SK-N-SH (cell line): ENCODE measurements at regions not wholly inside any gene's neighbourhood (a gene's known extent, or its start where the extent isn't known, plus 50 kb on each side); places are given as distances from the start of the nearest gene placed in this dataset.

Experiments
- FOSL2 ChIP-seq: IDR thresholded peaks from 2 replicates; pipeline ENCODE4 v1.4.0; 2012; ENCODE audit warnings: low read depth, mild to moderate bottlenecking, moderate library complexity, borderline replicate concordance
- GABPA ChIP-seq: IDR thresholded peaks from 2 replicates; pipeline ENCODE4 v1.4.0; 2012; ENCODE audit warnings: low read depth, mild to moderate bottlenecking
- POLR2AphosphoS5 ChIP-seq: IDR thresholded peaks from 2 replicates; pipeline ENCODE4 v1.6.1; 2012; ENCODE audit warnings: low read depth, low read length
- TAF1 ChIP-seq: IDR thresholded peaks from 2 replicates; pipeline ENCODE4 v1.6.1; 2012; ENCODE audit warnings: low read depth, mild to moderate bottlenecking, low read length, moderate library complexity, borderline replicate concordance
- TF ChIP-seq, protein P1 (sequence below): fragments of 200-600 bp; sonication (generic); IDR thresholded peaks from 2 replicates; pipeline ENCODE4 v1.6.1; 2017; ENCODE audit warnings: antibody characterized with exemption, mild to moderate bottlenecking, moderate library complexity
- TF ChIP-seq, protein P2 (sequence below): fragments of 150-350 bp; IDR thresholded peaks from 2 replicates; pipeline ENCODE4 v1.6.1; 2016; ENCODE audit warnings: mild to moderate bottlenecking, low read depth, low read length
- TF ChIP-seq, protein P3 (sequence below): IDR thresholded peaks from 2 replicates; pipeline ENCODE4; 2012
- TF ChIP-seq, protein P4 (sequence below): IDR thresholded peaks from 2 replicates; pipeline ENCODE4 v1.6.1; 2012; ENCODE audit warnings: mild to moderate bottlenecking, low read depth, low read length, moderate library complexity

DNA sequence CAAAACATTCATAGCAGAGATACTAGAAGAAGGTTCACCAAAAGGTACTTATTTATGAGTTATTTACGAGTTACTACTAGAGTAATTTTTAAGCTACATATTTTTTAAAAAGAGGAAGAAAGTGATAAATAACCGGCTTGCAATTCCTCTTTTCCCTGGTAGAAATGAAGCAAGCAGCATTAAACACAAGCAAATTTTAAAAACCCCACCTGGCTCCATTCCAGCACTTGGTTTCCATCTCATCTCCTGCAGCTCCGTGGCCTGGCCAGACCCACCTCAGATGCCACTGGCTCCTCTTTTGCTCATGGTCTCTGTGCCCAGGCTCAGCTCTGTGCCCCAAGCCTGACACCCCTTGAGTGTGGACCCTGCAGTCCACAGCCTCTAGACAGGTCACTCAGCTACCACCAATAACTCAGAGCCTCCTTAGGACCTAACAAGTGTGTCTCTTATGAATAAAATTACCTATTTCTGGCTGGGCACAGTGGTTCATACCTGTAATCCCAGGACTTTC is 479.5 kb downstream of the TNS3 start:
- TF ChIP-seq, protein P1, sequence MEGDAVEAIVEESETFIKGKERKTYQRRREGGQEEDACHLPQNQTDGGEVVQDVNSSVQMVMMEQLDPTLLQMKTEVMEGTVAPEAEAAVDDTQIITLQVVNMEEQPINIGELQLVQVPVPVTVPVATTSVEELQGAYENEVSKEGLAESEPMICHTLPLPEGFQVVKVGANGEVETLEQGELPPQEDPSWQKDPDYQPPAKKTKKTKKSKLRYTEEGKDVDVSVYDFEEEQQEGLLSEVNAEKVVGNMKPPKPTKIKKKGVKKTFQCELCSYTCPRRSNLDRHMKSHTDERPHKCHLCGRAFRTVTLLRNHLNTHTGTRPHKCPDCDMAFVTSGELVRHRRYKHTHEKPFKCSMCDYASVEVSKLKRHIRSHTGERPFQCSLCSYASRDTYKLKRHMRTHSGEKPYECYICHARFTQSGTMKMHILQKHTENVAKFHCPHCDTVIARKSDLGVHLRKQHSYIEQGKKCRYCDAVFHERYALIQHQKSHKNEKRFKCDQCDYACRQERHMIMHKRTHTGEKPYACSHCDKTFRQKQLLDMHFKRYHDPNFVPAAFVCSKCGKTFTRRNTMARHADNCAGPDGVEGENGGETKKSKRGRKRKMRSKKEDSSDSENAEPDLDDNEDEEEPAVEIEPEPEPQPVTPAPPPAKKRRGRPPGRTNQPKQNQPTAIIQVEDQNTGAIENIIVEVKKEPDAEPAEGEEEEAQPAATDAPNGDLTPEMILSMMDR: no peak
- TF ChIP-seq, protein P2, sequence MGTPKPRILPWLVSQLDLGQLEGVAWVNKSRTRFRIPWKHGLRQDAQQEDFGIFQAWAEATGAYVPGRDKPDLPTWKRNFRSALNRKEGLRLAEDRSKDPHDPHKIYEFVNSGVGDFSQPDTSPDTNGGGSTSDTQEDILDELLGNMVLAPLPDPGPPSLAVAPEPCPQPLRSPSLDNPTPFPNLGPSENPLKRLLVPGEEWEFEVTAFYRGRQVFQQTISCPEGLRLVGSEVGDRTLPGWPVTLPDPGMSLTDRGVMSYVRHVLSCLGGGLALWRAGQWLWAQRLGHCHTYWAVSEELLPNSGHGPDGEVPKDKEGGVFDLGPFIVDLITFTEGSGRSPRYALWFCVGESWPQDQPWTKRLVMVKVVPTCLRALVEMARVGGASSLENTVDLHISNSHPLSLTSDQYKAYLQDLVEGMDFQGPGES: no peak
- TF ChIP-seq, protein P3, sequence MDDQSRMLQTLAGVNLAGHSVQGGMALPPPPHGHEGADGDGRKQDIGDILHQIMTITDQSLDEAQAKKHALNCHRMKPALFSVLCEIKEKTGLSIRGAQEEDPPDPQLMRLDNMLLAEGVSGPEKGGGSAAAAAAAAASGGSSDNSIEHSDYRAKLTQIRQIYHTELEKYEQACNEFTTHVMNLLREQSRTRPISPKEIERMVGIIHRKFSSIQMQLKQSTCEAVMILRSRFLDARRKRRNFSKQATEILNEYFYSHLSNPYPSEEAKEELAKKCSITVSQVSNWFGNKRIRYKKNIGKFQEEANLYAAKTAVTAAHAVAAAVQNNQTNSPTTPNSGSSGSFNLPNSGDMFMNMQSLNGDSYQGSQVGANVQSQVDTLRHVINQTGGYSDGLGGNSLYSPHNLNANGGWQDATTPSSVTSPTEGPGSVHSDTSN: no peak
- TF ChIP-seq FOSL2 (no peak), GABPA (no peak), TAF1 (no peak), POLR2AphosphoS5 (no peak)
- TF ChIP-seq, protein P4, sequence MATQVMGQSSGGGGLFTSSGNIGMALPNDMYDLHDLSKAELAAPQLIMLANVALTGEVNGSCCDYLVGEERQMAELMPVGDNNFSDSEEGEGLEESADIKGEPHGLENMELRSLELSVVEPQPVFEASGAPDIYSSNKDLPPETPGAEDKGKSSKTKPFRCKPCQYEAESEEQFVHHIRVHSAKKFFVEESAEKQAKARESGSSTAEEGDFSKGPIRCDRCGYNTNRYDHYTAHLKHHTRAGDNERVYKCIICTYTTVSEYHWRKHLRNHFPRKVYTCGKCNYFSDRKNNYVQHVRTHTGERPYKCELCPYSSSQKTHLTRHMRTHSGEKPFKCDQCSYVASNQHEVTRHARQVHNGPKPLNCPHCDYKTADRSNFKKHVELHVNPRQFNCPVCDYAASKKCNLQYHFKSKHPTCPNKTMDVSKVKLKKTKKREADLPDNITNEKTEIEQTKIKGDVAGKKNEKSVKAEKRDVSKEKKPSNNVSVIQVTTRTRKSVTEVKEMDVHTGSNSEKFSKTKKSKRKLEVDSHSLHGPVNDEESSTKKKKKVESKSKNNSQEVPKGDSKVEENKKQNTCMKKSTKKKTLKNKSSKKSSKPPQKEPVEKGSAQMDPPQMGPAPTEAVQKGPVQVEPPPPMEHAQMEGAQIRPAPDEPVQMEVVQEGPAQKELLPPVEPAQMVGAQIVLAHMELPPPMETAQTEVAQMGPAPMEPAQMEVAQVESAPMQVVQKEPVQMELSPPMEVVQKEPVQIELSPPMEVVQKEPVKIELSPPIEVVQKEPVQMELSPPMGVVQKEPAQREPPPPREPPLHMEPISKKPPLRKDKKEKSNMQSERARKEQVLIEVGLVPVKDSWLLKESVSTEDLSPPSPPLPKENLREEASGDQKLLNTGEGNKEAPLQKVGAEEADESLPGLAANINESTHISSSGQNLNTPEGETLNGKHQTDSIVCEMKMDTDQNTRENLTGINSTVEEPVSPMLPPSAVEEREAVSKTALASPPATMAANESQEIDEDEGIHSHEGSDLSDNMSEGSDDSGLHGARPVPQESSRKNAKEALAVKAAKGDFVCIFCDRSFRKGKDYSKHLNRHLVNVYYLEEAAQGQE: no peak
